Activated naive CD8-positive, alpha-beta T cell treated with anti-CD3 and anti-CD28 coated beads for 36 hours (primary cell): ENCODE measurements at regions not wholly inside any gene's neighbourhood (a gene's known extent, or its start where the extent isn't known, plus 50 kb on each side); places are given as distances from the start of the nearest gene placed in this dataset.
"Not testable (repeated sequence)": the region's sequence is repeated elsewhere in the genome, so short reads cannot be mapped to it uniquely, and the experiment has no call there.

Experiments
- DNase-seq: peaks from one replicate; pipeline ENCODE4 v3.0.0; 2021
- H3K27ac Mint-ChIP-seq: one replicate; pipeline ENCODE4 v1.8.0; 2022; ENCODE audit warnings: mild to moderate bottlenecking, moderate library complexity, mixed read lengths
- H3K27me3 Mint-ChIP-seq: one replicate; pipeline ENCODE4 v1.8.0; 2022; ENCODE audit warnings: mild to moderate bottlenecking, mixed read lengths
- H3K36me3 Mint-ChIP-seq: one replicate; pipeline ENCODE4 v1.8.0; 2021; ENCODE audit warnings: mild to moderate bottlenecking, mixed read lengths
- H3K4me1 Mint-ChIP-seq: one replicate; pipeline ENCODE4 v1.8.0; 2021; ENCODE audit warnings: mixed read lengths
- H3K4me3 Mint-ChIP-seq: one replicate; pipeline ENCODE4 v1.8.0; 2022; ENCODE audit warnings: mild to moderate bottlenecking, moderate library complexity, mixed read lengths
- H3K9me3 Mint-ChIP-seq: one replicate; pipeline ENCODE4 v1.8.0; 2022; ENCODE audit warnings: mixed read lengths

DNA sequence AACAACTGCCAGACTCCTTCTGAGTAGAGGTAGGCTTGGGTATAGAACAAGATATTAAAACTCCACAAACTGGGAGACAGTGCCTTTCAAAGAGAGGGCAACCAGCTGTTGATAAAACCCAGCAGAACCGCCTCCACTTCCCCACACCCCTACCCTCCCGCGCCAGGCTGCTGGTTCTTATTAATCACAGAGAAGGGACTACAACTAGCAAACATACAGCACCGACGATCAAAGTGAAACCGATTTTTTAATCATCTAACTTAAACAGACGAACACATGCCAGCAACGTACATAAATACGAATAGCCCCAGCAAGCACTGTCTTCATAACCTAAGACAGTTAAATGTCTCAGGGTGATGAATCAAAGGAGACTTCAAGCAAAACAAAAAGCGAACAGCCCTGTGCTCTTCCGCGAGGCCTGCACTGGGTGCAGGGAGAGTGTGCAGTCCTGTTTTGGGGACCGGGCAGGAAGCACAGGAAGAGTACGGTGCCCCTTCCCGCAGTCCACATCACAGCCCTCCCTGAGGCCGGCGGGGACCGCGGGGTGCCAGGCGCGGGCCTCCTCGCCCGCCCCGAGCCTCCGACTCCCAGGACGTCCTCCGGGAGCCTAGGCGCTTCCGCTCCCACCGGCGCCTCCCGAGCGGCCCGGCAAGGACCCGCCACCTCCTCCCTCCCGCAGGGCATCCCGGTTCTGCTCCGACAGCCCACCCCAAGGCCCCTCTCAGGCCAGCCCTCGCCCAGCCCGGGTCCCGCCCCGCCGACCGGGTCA is 75.1 kb upstream of the VGLL4 start:
- H3K27ac Mint-ChIP-seq, result peak overlapping the region; percentile 86
- H3K4me3 Mint-ChIP-seq, result peak overlapping the region; percentile 89
- peak; percentile 44 for DNase-seq
- peaks cover 16% of the 10 kb centered on the region for H3K27me3 Mint-ChIP-seq
- H3K4me1 Mint-ChIP-seq, result peaks cover 18% of the 10 kb centered on the region
- H3K36me3 Mint-ChIP-seq, result no peaks in the 10 kb centered on the region
- H3K9me3 Mint-ChIP-seq, result no peaks in the 10 kb centered on the region

DNA sequence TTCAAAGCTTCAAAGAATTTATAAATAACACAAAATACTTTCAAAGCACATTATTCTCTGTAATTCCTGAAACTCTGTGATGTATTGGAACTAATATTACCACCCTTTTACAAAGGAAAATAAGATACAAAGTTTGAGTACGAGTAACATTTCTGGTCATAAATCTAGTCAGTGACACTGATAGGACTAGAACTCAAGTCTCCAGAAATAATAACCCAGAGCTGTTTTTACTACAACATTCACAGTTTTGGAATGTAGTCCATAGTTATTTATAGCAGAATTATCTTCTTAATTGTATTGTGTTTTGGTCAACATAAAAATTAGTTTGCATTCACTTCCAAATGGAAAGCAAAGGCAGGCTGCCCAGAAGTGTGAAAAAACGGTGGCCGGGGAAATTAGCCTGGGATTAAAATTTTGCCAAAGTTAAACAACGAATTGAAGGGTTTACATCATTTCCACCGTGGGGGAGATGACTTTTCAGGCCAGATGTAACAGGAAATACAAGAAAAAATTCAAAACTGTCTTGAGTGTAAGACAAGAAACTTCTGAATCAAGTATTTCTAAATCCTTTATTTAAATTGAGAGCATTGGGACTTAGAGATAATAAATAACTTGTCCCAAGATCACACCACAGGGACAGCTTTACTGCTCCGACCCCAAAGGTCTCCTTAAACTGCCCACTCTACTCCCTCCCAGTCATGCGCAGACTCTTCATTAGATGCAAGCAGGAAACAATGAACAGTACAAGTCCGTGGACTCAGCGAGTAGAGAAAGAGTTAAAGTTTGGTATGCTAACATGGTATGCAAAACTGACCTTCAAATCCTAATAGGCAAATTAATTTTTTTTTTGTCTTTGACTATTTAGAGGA is 74.3 kb upstream of the VGLL4 start:
- H3K4me1 Mint-ChIP-seq, result peaks cover 18% of the 10 kb centered on the region
- H3K4me3 Mint-ChIP-seq, result peak overlapping the region; percentile 89
- H3K27me3 Mint-ChIP-seq, result peaks cover 13% of the 10 kb centered on the region
- no peaks in the 10 kb centered on the region for H3K36me3 Mint-ChIP-seq
- DNase-seq, result no peak
- peak overlapping the region; percentile 86 for H3K27ac Mint-ChIP-seq
- H3K9me3 Mint-ChIP-seq, result no peaks in the 10 kb centered on the region

DNA sequence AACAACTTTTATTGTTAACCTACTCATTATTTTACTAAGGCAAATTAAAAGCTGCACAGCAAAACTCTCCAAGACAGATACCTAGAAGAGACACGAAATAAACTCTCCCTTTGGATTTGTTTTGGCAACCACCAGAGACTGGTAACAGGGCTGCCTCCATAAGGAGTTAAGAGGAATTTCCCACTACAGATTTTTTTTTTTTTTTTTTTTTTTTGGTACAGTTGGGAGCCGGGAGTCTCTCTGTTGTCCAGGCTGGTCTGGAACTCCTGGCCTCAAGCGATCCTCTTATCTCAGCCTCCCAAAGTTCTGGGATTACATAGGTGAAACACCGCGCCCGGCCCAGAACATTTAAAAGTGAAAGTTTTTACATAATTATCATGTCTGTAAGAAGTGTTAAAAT is 73.6 kb upstream of the VGLL4 start:
- Mint-ChIP-seq H3K9me3 (no peaks in the 10 kb centered on the region), H3K27me3 (peaks cover 13% of the 10 kb centered on the region), H3K4me1 (peaks cover 18% of the 10 kb centered on the region), H3K27ac (no peak overlapping the region), H3K36me3 (no peaks in the 10 kb centered on the region), H3K4me3 (no peak overlapping the region)
- DNase-seq, result no peak

DNA sequence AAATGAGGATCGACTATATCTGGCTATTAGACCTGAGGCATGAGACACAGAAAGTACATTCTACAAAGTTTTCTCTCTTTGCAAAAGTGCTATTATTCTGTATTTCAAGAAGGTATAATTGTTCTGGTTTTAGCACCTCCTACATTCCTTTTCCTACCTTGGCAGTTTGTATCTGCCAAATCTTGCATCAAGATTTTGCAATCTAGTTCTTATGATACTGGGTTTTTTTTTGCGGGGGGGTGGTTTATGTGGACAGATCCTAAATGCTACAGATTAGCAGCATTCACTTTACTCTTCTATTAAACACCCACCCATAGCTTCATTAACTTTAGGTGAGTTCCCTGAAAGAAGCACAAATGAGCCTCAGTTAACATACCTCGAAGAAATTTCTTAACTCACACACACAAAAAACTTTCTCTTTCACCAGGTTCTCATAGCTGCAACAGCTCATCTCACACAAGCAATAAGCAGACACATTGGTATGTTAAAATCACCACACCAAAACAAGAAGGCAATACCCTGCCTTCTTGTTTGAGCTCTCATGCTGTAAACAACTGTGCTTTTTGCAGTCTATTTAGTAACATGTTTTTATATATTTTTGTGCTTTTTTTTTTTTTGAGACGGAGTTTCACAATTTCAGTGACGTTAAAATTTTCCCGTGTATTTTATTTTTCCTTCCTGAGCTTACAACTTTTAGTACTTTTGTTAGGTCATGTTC is 73.0 kb upstream of the VGLL4 start:
- Mint-ChIP-seq H3K27ac (no peak overlapping the region), H3K4me1 (peaks cover 18% of the 10 kb centered on the region), H3K9me3 (no peaks in the 10 kb centered on the region), H3K4me3 (no peak overlapping the region), H3K27me3 (peaks cover 13% of the 10 kb centered on the region), H3K36me3 (no peaks in the 10 kb centered on the region)
- no peak for DNase-seq

DNA sequence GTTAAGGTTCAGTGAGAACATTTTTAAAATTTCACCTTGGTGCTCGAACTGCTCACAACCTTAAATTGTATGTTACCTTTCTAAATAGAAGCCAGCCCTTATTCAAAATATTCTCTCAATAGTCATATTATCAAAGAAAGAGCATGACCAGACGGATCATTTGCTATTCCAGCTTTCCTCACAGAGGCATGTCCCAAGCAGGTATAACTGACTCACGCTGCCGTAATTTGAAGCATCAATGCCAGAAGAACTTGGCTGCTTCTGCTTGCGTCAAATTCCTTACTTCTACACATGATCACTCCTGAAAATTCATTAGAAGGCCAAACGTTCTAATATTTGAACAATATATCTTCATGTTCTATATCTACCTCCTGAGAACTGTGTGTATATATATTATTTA is 69.5 kb upstream of the VGLL4 start:
- Mint-ChIP-seq H3K4me1 (peaks cover 9% of the 10 kb centered on the region), H3K4me3 (no peak overlapping the region), H3K9me3 (peaks cover 7% of the 10 kb centered on the region), H3K27ac (no peak overlapping the region), H3K36me3 (peaks cover 13% of the 10 kb centered on the region), H3K27me3 (no peaks in the 10 kb centered on the region)
- DNase-seq, result no peak

DNA sequence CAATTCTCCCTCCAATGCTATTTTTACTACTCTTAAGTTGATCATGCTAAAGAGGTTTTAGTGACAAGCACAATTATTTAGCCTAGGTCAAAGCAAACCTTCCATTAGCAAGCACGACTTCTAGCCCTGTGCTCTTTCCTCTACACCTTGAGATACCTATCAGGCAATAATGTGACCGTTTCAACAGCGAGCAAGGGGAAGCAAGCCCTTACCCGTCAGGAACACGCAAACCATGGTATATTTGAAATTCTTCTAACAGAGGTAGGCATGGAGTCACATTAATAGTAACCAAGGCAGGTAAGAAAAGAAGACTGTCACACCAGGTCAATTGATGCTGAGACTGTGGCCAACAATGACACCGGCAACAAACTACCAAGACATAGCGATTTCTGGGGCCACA is 68.9 kb upstream of the VGLL4 start:
- peaks cover 7% of the 10 kb centered on the region for H3K9me3 Mint-ChIP-seq
- peaks cover 4% of the 10 kb centered on the region for H3K4me1 Mint-ChIP-seq
- no peaks in the 10 kb centered on the region for H3K27me3 Mint-ChIP-seq
- no peak for DNase-seq
- H3K27ac Mint-ChIP-seq, result no peak overlapping the region
- no peak overlapping the region for H3K4me3 Mint-ChIP-seq
- H3K36me3 Mint-ChIP-seq, result peaks cover 13% of the 10 kb centered on the region

DNA sequence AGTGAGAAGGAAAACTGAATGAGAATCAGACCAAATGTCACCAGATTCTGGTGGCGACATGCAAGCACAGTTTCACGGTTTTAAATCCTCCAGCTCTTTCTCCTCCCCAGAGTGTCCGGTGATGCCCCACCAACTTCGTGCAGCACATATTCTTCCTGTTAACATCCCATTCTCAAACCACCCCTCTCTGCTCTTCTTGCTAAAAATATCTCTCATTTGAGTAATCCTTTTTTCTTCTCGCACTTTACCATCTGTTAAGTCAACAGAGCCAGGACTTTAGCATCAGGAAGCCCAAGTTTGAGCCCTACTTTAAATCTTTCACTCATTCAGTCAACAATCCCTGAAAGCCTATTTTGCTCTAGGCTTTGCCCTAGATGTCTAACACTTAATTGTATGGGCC is 68.2 kb upstream of the VGLL4 start:
- H3K4me3 Mint-ChIP-seq, result no peak overlapping the region
- DNase-seq, result no peak
- H3K4me1 Mint-ChIP-seq, result peaks cover 3% of the 10 kb centered on the region
- H3K27ac Mint-ChIP-seq, result no peak overlapping the region
- H3K9me3 Mint-ChIP-seq, result peaks cover 7% of the 10 kb centered on the region
- no peaks in the 10 kb centered on the region for H3K27me3 Mint-ChIP-seq
- H3K36me3 Mint-ChIP-seq, result peaks cover 13% of the 10 kb centered on the region

DNA sequence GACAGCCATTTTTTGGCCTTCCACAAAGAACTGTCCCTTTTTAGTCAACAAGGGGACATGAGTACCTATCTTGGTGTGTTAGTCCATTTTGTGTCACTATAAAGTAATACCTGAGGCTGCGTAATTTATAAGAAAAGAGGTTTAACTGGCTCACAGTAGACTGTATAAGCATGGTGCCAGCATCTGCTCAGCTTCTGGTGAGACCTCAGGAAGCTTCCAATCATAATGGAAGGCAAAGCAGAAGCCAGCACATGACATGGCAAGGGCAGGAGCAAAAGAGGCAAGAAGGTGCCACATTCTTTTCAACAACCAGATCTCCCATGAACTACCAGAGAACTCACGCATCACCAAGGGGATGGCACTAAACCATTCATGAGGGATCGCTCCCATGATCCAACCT is 66.1 kb upstream of the VGLL4 start:
- Mint-ChIP-seq H3K27ac (no peak overlapping the region), H3K27me3 (no peaks in the 10 kb centered on the region), H3K36me3 (peaks cover 13% of the 10 kb centered on the region), H3K4me1 (no peaks in the 10 kb centered on the region), H3K9me3 (peaks cover 7% of the 10 kb centered on the region), H3K4me3 (no peak overlapping the region)
- no peak for DNase-seq

DNA sequence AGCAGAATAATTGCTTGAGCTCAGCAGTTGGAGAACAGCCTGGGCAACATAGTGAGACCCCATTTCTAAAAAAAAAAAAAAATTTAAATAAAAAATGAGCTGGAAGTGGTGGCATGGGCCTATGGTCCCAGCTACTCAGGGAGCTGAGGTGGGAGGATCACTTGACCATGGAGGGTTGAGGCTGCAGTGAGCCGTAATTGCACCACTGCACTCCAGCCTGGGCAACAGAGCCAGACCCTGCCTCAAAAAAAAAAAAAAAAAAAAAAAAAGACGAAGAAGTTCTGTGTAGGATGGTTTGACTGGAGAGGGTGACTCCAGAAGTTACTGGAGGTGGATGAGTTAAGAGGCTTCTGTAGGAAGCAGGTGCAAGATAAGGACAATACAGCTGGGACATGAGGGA is 63.4 kb upstream of the VGLL4 start:
- not testable (repeated sequence) for H3K9me3 Mint-ChIP-seq, H3K27ac Mint-ChIP-seq, H3K4me3 Mint-ChIP-seq, DNase-seq, H3K4me1 Mint-ChIP-seq, H3K27me3 Mint-ChIP-seq
- H3K36me3 Mint-ChIP-seq, result peaks cover 13% of the 10 kb centered on the region

DNA sequence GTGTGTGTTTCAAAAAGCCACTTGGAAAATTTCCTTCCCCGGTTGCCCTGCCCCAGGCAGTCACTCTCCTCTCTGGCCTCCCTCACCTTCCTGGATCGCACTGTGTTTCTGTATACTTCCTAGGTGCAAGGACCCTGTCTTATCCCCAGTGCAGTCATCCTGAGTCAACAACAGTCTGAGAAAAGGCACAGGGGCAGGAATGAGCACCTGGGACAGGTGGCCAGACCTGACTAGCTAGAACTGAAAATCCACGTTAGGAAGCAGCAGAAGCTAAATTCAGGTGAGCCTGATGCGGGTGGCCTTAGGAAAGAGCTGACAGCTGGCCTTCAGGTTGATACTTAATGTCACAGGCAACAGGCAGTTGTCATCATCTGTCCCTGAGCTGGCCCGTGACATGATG is 62.9 kb upstream of the VGLL4 start:
- Mint-ChIP-seq H3K4me3 (no peak overlapping the region), H3K9me3 (peaks cover 7% of the 10 kb centered on the region), H3K27ac (no peak overlapping the region), H3K4me1 (no peaks in the 10 kb centered on the region), H3K27me3 (no peaks in the 10 kb centered on the region), H3K36me3 (peaks cover 13% of the 10 kb centered on the region)
- no peak for DNase-seq

DNA sequence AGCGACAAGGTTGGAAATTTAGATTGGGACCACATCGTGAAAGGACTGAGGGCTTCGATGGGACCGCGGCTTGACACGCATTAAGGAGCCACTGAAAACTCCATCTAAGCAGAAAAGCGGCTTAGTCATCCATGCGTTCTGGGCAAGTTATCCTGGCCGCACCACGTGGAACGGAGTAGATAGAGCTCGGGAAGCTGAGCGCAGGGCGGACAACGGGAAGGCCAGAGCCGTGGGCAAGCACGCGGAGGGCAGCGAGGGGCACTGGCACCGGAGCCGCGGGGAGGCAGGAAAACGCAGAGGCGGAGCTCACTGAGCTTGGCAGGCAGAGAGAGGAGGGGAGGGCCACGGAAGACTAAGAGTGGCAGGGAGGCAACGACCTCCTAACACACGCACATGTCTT is 61.3 kb upstream of the VGLL4 start:
- H3K4me3 Mint-ChIP-seq, result peak overlapping the region; percentile 44
- H3K36me3 Mint-ChIP-seq, result peaks cover 7% of the 10 kb centered on the region
- no peak for DNase-seq
- H3K4me1 Mint-ChIP-seq, result no peaks in the 10 kb centered on the region
- no peak overlapping the region for H3K27ac Mint-ChIP-seq
- no peaks in the 10 kb centered on the region for H3K27me3 Mint-ChIP-seq
- peaks cover 4% of the 10 kb centered on the region for H3K9me3 Mint-ChIP-seq

DNA sequence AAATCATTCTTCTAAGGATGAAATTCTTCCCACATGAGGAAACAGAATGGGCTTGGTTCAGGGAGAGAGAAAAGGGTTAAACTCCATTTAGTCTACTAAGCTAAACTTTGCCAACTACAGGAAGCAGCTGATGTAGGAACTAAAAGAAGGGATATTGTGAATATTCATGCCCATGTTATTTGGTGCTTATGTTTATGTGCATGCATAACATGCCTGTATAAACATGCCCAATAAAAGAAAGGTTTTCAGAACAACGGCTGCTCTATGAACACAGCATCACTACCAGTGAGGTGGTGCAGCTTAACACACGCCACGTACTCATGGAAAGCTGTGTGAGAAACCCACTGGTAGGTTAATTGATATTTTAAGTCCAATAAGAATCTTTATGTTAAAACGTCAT is 59.4 kb upstream of the VGLL4 start:
- no peak overlapping the region for H3K27ac Mint-ChIP-seq
- H3K9me3 Mint-ChIP-seq, result no peaks in the 10 kb centered on the region

DNA sequence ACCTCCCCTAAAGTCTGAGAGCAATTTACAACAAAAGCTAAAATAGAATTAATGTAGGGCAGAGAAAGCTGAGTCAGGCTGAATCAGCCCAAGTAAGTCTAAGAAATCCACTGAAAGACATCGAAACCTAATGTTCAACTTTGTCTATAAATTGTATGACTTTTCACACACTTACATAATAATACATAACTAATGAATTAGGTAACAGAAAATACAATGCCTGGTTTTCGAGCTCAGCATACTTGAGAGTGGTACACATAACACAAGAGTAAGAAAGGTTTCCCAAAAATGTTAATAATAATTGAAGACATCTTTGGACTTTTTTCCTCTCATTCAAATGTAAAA is 55.3 kb upstream of the VGLL4 start:
- Mint-ChIP-seq H3K27ac (no peak overlapping the region), H3K27me3 (no peaks in the 10 kb centered on the region), H3K4me1 (no peaks in the 10 kb centered on the region), H3K9me3 (no peaks in the 10 kb centered on the region), H3K36me3 (no peaks in the 10 kb centered on the region), H3K4me3 (no peak overlapping the region)
- no peak for DNase-seq

More for the DNA sequence above, 59.4 kb upstream of the VGLL4 start:
- Mint-ChIP-seq H3K4me1 (no peaks in the 10 kb centered on the region), H3K36me3 (no peaks in the 10 kb centered on the region), H3K27me3 (no peaks in the 10 kb centered on the region), H3K4me3 (no peak overlapping the region)
- no peak for DNase-seq

DNA sequence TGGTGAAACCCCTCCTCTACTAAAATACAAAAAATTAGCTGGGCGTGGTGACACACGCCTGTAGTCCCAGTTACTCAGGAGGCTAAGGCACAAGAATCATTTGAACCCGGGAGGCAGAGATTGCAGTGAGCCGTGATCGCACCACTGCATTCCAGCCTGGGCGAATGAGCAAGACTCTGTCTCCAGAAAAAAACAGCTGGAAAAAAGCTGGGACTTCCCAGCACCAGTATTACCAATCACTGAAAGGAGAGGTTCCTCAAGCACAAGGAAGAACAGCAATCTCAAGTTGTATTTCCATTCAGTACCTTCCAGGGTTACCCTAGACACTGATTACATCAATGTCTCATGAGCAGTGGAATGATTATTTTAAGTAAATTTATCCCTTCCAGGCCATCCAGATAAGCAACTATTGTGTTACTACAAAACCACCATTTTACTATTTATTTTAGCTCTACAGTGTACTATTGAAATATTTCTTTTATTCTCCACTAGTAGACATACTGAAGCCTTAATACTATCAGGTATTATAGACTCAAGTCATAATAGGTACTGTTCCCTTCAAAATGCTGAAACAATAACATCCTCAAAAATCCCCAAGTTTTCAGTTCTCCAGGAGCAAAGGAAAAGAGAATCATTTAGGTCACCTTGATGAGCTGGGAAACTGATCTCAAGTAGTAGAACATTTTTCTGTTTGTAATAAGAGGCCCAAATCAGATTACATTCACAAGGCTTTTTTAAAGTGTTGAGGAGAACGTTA is 54.8 kb upstream of the VGLL4 start:
- no peaks in the 10 kb centered on the region for H3K9me3 Mint-ChIP-seq
- H3K4me1 Mint-ChIP-seq, result no peaks in the 10 kb centered on the region
- H3K4me3 Mint-ChIP-seq, result no peak overlapping the region
- H3K27ac Mint-ChIP-seq, result no peak overlapping the region
- no peak for DNase-seq
- no peaks in the 10 kb centered on the region for H3K36me3 Mint-ChIP-seq
- no peaks in the 10 kb centered on the region for H3K27me3 Mint-ChIP-seq

DNA sequence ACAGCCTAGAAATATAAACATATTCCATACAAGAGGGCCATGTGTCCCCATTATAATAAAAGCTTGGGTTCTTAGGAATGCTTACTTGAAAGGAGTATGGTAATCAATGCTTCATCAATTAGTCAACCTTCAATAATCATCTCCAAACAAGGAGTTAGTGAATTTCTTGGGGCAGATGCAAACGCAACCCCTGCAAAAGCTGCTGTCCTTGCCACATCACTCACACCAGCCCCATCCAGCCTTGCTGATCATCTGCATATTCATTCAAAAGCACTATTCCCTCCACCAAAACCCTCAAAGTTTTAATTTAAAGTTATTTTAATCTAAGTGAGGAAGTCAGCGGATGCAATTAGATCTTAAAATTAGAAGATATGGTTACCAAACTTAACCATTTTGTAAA is 54.0 kb upstream of the VGLL4 start:
- Mint-ChIP-seq H3K9me3 (no peaks in the 10 kb centered on the region), H3K36me3 (no peaks in the 10 kb centered on the region), H3K4me3 (no peak overlapping the region), H3K27ac (no peak overlapping the region), H3K27me3 (no peaks in the 10 kb centered on the region), H3K4me1 (no peaks in the 10 kb centered on the region)
- DNase-seq, result no peak
